IMR-90 (cell line): ENCODE measurements at regions not wholly inside any gene's neighbourhood (a gene's known extent, or its start where the extent isn't known, plus 50 kb on each side); places are given as distances from the start of the nearest gene placed in this dataset.

ENCODE experiments used
- ATAC-seq: fragments of 200-7000 bp; cut with Tn5 transposase; 2 replicates; pipeline ENCODE4 v1.9.1; 2020; ENCODE audit warnings: low read depth, mild to moderate bottlenecking, moderate library complexity
- BruUV-seq: library from RNA; stranded (reverse); fragments of 400-500 nt; replicated peaks from 2 replicates; lab custom pipeline; 2021; lab: Mats Ljungman, UMichigan
- CTCF ChIA-PET: fragments of 300-600 bp; formaldehyde crosslinking; extraction: SDS; loops from one replicate; lab custom pipeline; 2021; ENCODE audit warnings: antibody characterized with exemption; lab: Yijun Ruan, JAX
- POLR2A ChIA-PET: fragments of 300-600 bp; sonication (Branson Sonifier 250); formaldehyde crosslinking; loops from one replicate; lab custom pipeline; 2022; ENCODE audit warnings: antibody characterized with exemption; ENCODE audit not compliant: unreplicated experiment; lab: Charles Lee
- DNase-seq: peaks from one replicate; pipeline ENCODE4 v3.0.0; 2013
- H2AFZ ChIP-seq: replicated peaks from 2 replicates; pipeline ENCODE3; 2013; ENCODE audit warnings: low read length, mild to moderate bottlenecking; ENCODE audit not compliant: poor library complexity
- H2AK5ac ChIP-seq: 2 replicates; pipeline ENCODE4 v1.6.1; 2013; ENCODE audit warnings: low read depth, low read length, inconsistent platforms
- H2AK9ac ChIP-seq: replicated peaks from 2 replicates; pipeline ENCODE3; 2013; ENCODE audit warnings: mild to moderate bottlenecking, low read depth, low read length, moderate library complexity; ENCODE audit not compliant: poor library complexity
- H2BK120ac ChIP-seq: 2 replicates; pipeline ENCODE4 v1.6.1; 2013; ENCODE audit warnings: low read depth, low read length, inconsistent platforms
- H2BK15ac ChIP-seq: 3 replicates; pipeline ENCODE4 v1.6.1; 2013; ENCODE audit warnings: low read depth, low read length, inconsistent platforms
- H2BK20ac ChIP-seq: 2 replicates; pipeline ENCODE4 v1.6.1; 2013; ENCODE audit warnings: low read depth, mild to moderate bottlenecking, inconsistent platforms, low read length, moderate library complexity
- H2BK5ac ChIP-seq: 2 replicates; pipeline ENCODE4 v1.6.1; 2013; ENCODE audit warnings: mild to moderate bottlenecking, low read depth, low read length, inconsistent platforms; ENCODE audit not compliant: poor library complexity, severe bottlenecking
- H3K14ac ChIP-seq: replicated peaks from 2 replicates; pipeline ENCODE4 v1.6.1; 2013; ENCODE audit warnings: low read depth, low read length, inconsistent platforms
- H3K18ac ChIP-seq: 2 replicates; pipeline ENCODE4 v1.6.1; 2013; ENCODE audit warnings: low read depth, low read length, control low read depth
- H3K23ac ChIP-seq: 2 replicates; pipeline ENCODE4 v1.6.1; 2013; ENCODE audit warnings: low read depth, low read length, inconsistent platforms
- H3K27ac ChIP-seq: 2 replicates; pipeline ENCODE4 v1.5.1; 2013; ENCODE audit warnings: mild to moderate bottlenecking, control low read depth, low read length; ENCODE audit not compliant: insufficient read depth
- H3K27me3 ChIP-seq: 2 replicates; pipeline ENCODE4 v1.6.1; 2013; ENCODE audit warnings: low read length; ENCODE audit not compliant: control insufficient read depth, insufficient read depth
- H3K36me3 ChIP-seq: 2 replicates; pipeline ENCODE4 v1.6.1; 2013; ENCODE audit warnings: low read length, mixed read lengths; ENCODE audit not compliant: control insufficient read depth, insufficient read depth
- H3K4ac ChIP-seq: 2 replicates; pipeline ENCODE4 v1.6.1; 2013; ENCODE audit warnings: low read depth, low read length, inconsistent platforms
- H3K4me1 ChIP-seq: 2 replicates; pipeline ENCODE4 v1.6.1; 2013; ENCODE audit warnings: low read length, mixed read lengths; ENCODE audit not compliant: control insufficient read depth, insufficient read depth
- H3K4me2 ChIP-seq: 2 replicates; pipeline ENCODE4 v1.6.1; 2013; ENCODE audit warnings: low read depth, mild to moderate bottlenecking, control low read depth, low read length, moderate library complexity
- H3K4me3 ChIP-seq: 2 replicates; pipeline ENCODE4 v1.5.1; 2013; ENCODE audit warnings: low read depth, mild to moderate bottlenecking, control low read depth, low read length, moderate library complexity; ENCODE audit not compliant: insufficient read depth
- H3K56ac ChIP-seq: 2 replicates; pipeline ENCODE4 v1.6.1; 2013; ENCODE audit warnings: low read length, inconsistent platforms; ENCODE audit not compliant: insufficient read depth; ENCODE audit errors: extremely low read depth
- H3K79me1 ChIP-seq, 2 experiments: 2 replicates each; pipeline ENCODE4 v1.6.1; 2013; ENCODE audit warnings: low read length in 2 of 2, inconsistent platforms in 1 of 2, low read depth in 1 of 2
- H3K9ac ChIP-seq: 2 replicates; pipeline ENCODE4 v1.6.1; 2013; ENCODE audit warnings: low read depth, low read length, control low read depth
- H3K9me1 ChIP-seq: 2 replicates; pipeline ENCODE4 v1.6.1; 2013; ENCODE audit warnings: low read length, inconsistent platforms; ENCODE audit not compliant: insufficient read depth
- H3K9me3 ChIP-seq: 2 replicates; pipeline ENCODE4 v1.6.1; 2013; ENCODE audit warnings: low read length; ENCODE audit not compliant: control insufficient read depth, insufficient read depth
- H4K20me1 ChIP-seq: 2 replicates; pipeline ENCODE4 v1.6.1; 2013; ENCODE audit warnings: low read length, inconsistent platforms; ENCODE audit not compliant: insufficient read depth
- H4K5ac ChIP-seq: 2 replicates; pipeline ENCODE4 v1.6.1; 2013; ENCODE audit warnings: mild to moderate bottlenecking, low read depth, low read length, control low read depth
- H4K8ac ChIP-seq, 2 experiments: 2 replicates each; pipeline ENCODE4 v1.6.1; 2013; ENCODE audit warnings: low read depth in 2 of 2, low read length in 2 of 2, control low read depth in 1 of 2, inconsistent platforms in 1 of 2
- H4K91ac ChIP-seq: 2 replicates; pipeline ENCODE4 v1.6.1; 2013; ENCODE audit warnings: low read depth, low read length, inconsistent platforms; ENCODE audit not compliant: insufficient read depth
- MAFK ChIP-seq: IDR thresholded peaks from 2 replicates; pipeline ENCODE4 v1.6.1; 2012; ENCODE audit warnings: low read depth, low read length, improper control_type of control experiment
- WGBS, 2 experiments: methylation state at CpG; one replicate each; pipeline versions ENCODE4 v1.1.5 to v1.1.7; 2013; ENCODE audit warnings: missing lambda C conversion rate in 2 of 2; ENCODE audit not compliant: insufficient read length in 1 of 2; ENCODE audit errors: extremely low coverage in 2 of 2; 5-methylcytosine and 5-hydroxymethylcytosine counted together
- dilution Hi-C: fragments of 300-500 bp; cut with HindIII; formaldehyde crosslinking; loops from one replicate; pipeline ENCODE4 v1.14.3; 2018; ENCODE audit warnings: low sequenced_read_pairs; ENCODE audit not compliant: unreplicated experiment
- in situ Hi-C: fragments of 300-500 bp; cut with MboI; formaldehyde crosslinking; loops from 3 replicates; pipeline ENCODE4 v1.14.3; 2019; ENCODE audit warnings: low sequenced_read_pairs, inconsistent platforms, mixed read lengths
- intact Hi-C: fragments of 100-400 bp; cut with micrococcal nuclease; formaldehyde crosslinking; loops from 2 replicates; pipeline ENCODE4 v1.10.0; 2022

GRCh38 chr3:94799420-94800060, 736.7 kb downstream of the NSUN3 start:
- no peak overlapping the region for H3K27ac ChIP-seq
- TF ChIP-seq MAFK = no peak
- no peak for DNase-seq
- no peak overlapping the region for H2BK5ac ChIP-seq
- no peak overlapping the region for H3K18ac ChIP-seq
- no peak overlapping the region for H4K91ac ChIP-seq
- H2BK15ac ChIP-seq = no peak overlapping the region
- H3K56ac ChIP-seq = no peak overlapping the region
- H3K9ac ChIP-seq = no peak overlapping the region
- no peak overlapping the region for H2BK120ac ChIP-seq
- intact Hi-C loops = no loop called here
- H3K4ac ChIP-seq = no peak overlapping the region
- WGBS, 2 experiments = no CpG with 5 or more reads among the region's 1 CpG
- H3K36me3 ChIP-seq = no peaks in the 10 kb centered on the region
- no TSS peak for BruUV-seq
- no peak overlapping the region for H2AFZ ChIP-seq
- in situ Hi-C loops = no loop called here
- no peak overlapping the region for H2AK5ac ChIP-seq
- H4K8ac ChIP-seq = no peak overlapping the region
- no peak overlapping the region for H3K14ac ChIP-seq
- no peaks in the 10 kb centered on the region for H3K27me3 ChIP-seq
- no peaks in the 10 kb centered on the region for H3K9me1 ChIP-seq
- dilution Hi-C loops = no loop called here
- CTCF ChIA-PET = no interaction called here
- H3K79me1 ChIP-seq = no peaks in the 10 kb centered on the region
- no peaks in the 10 kb centered on the region for H4K20me1 ChIP-seq
- no peak for ATAC-seq
- no peak overlapping the region for H2AK9ac ChIP-seq
- H3K4me1 ChIP-seq = no peaks in the 10 kb centered on the region
- no peak overlapping the region for H3K4me2 ChIP-seq
- no peak overlapping the region for H3K4me3 ChIP-seq
- no peak overlapping the region for H2BK20ac ChIP-seq
- H4K5ac ChIP-seq = no peak overlapping the region
- H3K9me3 ChIP-seq = peaks cover 8% of the 10 kb centered on the region; the same call in 1 of the 2 replicates
- POLR2A ChIA-PET = no interaction called here
- no peak overlapping the region for H3K23ac ChIP-seq
